ENCODE measurements at regions not wholly inside any gene's neighbourhood (a gene's known extent, or its start where the extent isn't known, plus 50 kb on each side); places are given as distances from the start of the nearest gene placed in this dataset.

DNA sequence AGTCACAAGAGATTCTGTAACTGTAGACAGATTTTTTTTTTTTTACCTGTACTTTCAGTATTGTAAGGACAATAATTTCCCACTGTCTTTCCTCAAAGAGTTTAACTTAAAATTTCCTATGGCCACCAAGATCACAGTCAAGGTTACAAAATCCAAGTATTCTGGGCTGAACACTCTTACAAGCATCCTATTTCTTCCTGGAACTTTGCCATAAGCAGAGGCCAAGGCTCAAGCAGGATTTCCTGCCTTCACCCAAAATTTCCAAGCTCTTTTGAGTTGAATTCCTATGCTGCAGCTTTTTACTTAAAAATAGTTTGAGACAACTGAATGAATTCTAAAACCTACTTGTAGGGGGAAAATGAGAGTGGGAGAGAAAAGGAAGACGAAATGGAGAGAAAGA is 299.4 kb downstream of the ZNF516 start:
- no peak for DNase-seq (ENCODE audit: low spot score)

DNA sequence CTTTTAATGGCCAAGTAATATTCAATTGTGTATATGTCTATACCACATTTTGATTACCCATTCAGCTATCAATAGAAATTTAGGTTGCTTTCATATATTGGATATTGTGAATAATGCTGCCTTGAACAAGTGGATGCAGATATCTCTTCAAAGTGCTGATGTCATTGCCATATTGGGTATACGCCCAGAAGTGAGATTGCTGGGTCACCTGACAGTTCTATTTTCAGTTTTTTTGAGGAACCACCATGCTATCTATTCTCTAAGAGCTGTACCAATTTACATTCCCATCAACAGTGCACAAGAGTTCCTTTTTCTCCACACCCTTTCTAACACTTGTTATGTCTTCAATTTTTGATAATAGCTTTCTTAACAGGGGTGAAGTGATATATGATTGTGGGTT is 306.9 kb downstream of the ZNF516 start:
- DNase-seq (ENCODE audit: low spot score), result no peak

DNA sequence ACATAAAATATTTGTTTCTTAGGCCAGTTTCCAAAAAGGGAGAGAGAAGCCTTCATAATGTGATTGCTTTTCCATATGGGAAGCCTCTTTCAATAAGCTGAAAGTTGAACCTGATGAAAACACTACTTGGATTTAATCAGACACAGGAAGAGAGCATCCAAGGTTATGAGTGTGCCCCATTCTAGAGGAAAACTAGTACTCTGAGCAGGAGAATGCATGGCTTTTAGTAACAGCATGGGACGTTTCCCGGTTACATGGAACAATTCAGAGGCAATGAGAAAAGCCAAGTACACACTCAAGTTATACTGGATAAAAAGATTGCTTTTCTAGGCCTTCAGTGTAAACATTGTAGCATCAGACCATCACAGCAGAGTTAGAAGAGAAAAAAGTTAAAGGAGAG is 315.8 kb downstream of the ZNF516 start:
- no peak for DNase-seq (ENCODE audit: low spot score)

DNA sequence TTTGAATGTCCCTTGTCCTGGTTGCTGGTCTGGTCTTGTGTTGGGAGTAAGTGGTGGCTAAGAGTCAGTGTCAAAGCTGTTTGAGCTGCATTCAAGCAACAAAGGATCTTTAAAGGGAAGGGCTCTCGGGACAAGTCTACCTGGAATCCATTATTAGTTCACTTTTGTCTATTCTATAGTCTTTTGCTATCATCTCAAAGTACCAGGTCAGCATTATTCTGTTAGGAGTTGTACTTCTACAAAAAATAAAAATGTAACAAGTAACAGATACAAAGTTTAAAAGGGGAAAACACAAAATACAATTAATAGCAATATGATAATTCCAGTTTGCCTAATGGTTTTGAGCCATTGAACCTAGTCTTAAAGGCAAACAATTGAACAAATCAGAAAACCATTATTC is 317.9 kb downstream of the ZNF516 start:
- no peak for DNase-seq (ENCODE audit: low spot score)

DNA sequence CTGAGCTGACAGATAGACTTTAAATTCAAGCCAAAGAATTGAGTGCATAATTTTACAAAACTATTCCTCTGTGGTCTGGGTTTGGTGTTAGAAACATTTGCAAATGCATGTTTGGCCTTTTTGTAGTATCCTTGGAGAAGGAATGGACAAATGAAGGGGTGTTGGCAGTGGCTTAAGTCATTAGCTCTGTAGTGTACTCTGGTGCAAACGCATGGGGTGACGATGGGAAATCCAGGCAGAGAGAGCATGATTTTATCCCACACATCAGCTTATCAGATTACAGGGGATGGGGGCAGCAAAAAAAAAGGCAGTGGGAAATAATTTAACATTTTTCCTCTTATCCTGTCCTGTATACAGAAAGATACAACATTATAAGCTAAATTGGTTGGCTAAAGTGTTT is 320.6 kb downstream of the ZNF516 start:
- no peak for DNase-seq (ENCODE audit: low spot score)

DNA sequence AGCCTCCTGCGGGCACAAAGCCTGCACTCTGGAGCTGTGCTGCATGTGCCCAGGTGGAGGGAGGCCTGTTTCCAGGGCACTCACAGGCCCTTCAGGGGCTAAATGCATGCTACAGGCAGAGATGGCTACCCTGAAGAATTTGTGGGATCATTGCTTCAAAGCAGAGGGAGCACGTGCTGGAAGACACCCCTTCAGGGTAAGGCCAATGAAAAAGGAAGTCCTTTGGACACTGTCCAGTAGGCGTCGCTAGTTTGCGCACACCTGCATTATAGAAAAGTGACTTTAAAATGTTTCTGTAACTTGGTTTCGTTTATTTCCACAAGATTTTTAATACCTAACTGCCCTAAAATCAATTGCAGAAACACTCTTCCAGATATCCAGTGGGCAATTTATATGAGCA is 325.3 kb downstream of the ZNF516 start:
- DNase-seq (ENCODE audit: low spot score), result no peak

DNA sequence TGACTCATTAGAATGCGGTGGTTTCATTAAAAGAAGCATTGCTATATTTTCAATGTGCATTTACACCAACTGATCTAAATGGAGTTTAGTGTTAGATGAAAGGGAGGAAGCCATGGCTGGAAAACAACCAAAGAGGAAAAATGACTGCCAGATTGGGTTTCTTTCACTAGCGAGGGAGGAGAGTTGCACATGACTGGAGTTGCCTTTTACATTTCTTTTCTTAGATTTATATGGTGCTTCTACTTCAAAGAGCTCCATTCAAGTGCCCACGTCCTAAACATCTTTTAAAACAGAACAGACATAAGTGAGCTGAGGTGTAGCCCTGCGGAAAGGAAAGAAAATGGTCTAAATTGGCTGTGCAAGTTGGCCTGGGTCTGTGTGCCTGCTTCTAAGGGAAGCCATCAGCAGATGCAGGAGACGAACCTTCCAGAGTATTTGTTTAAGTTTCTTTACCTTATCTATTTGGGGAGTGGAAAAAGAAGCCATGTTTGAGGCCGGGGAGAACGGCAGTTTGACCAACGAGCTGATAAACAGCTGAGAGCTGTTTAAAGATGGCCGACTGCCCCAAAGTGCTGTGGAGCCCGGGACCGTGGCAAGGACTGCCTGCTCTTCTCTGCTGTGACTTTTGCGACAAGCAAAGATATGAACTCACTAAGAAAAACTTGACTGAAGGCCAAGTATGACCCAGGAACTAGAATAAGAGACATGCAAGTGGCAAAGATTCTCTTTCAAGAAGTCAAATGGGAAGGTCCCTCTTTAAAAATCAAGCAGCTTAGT is 327.0 kb downstream of the ZNF516 start:
- DNase-seq (ENCODE audit: low spot score), result no peak

DNA sequence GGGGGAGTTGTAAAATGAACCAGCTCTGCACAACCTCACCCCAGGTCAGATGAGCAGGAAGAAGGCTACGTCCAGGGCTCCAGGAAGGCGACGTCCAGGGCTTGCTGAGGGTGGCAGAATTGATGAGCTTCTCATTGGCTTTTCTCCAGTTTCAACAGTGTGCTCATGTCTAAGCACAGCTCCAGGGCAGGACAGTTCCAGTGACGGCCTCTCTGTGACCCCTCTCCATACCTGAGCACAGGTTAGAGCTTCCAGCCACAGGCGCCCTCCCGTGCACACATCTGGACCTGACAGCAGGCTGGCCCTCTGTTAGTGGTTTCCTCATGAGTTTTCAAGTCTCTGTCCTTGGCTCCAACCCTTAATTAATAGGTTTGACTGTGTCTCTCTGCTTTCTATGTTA is 327.6 kb downstream of the ZNF516 start:
- no peak for DNase-seq (ENCODE audit: low spot score)

DNA sequence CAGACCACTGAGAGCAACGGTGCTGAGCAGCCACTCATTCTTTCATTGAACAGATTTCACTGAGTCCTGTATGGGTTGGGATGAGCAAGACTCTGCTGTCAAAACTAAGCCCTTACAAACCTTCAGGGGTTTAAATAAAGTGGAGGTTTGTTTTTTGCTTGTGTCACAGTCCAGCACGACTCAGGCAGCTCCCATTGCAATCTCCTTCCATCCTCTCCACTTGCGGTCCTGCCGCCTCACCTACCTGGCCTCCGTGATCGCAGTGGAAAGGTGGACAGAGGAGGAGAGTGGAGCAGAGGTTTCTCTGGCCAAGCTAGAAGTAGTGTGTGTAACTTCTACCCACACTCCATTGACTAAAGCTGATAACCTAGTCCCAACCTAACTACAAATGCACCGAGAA is 332.2 kb downstream of the ZNF516 start:
- DNase-seq (ENCODE audit: low spot score), result no peak

DNA sequence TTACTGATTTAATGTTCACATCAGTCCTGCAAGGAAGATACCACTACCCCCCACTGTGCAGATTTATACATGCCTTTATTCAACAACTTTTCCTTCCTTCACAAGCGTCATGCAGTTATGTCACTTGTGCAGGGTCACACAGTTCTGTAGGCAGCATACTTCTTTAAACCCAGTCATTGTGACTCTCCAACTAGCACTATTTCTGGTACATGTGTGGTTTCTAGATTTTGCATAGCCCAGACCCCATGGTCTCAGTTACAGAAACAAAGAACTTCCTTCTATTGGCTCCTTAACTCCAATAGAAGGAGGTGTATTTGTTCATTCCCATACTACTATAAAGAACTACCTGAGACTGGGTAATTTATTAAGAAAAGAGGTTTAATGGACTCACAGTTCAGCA is 333.1 kb downstream of the ZNF516 start:
- no peak for DNase-seq (ENCODE audit: low spot score)

DNA sequence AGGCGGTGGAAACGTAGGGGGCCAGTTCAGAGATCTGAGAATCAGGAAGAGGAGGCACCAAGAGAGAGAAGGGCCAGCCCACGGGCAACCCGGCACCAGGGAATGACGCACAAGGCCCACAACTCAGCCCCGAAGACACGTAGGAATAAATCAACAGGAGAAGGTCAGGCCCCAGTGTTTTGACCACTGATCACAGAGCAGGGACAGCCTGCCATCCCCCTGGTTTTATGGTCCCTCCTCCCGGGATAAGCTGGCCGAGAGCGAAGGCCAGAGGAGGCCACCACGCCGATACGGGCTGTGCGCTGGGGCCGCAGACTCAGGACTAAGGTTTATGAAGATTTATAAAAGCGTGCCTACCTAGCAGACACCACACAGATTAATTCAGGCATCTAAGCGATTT is 341.4 kb downstream of the ZNF516 start:
- no peak for DNase-seq (ENCODE audit: low spot score)

DNA sequence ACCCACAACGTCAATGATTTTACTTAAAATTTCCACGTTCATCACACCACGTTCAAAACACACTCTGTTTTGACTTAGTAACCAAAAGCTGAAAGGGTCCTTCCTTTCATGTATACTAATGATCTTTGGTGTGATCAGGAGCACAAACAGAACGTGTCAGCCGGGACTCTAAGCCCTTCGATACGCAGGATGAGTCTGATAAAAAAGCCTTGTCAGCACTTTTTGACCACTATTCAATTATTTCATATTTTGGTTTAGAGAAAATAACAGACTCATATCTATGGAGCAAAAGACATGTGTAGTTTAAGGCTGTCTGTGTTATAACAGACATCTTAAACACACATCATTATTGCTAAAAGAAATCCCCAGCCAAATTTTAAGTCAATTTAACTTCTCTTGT is 345.3 kb downstream of the ZNF516 start:
- DNase-seq (ENCODE audit: low spot score), result no peak

DNA sequence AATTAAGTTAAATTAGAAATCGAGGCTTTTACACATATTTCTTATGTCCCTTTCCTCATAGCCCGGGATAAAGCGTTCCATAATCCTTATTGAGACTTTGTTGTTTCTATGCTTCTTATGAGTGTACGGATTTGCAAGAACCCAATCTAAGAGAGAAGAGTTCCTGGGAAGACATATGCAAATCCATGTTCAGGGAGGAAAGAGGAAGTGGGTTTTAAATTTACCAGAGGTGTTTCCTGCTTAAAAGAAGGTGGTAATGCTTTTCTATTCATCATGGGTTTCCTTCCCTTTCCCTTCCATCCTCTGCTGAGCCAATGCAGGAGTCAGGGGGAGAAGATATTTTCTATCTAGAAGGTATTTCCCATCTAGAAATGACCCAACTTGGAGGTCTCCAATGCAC is 345.8 kb downstream of the ZNF516 start:
- DNase-seq (ENCODE audit: low spot score), result no peak

DNA sequence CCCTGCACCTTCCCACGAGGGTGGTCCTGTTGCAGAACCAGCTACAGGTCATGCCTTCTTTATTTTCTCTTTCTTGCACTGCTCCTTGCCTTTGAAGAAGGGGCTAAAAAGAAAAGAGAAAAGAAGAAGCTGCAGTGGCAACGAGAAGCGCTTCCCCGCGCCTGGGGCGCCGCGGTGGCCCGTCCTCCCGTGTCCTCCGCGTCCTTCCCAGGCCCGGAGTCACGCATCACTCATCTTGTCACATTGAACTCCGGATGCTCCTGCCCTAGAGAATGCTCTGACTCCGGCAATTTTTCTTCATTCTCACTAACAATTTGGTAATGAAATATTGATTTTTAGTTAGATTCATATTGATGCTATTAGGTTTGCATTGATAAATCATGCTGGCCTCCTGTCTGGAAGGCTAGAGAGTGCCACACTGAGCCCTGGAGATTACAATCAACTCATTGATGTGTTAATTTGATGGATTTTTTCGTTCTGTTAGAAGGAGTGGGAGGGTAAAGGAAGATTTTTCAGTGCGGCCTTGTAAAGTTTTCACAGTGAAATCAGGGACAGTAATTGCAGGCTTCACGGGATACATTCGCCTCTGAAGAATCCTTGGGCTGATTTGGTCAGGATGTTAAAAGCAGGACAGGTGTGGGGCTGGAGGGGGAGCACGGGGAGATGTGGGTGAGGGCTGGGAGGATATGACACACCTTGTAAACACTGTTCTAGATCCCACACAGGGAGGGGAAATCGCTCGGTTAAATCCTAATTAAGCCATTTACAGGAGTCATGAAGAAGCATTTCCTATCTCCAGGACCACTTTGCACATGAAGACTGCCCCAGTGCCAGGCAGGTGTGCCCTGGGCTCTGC is 349.3 kb downstream of the ZNF516 start:
- DNase-seq (ENCODE audit: low spot score), result no peak

DNA sequence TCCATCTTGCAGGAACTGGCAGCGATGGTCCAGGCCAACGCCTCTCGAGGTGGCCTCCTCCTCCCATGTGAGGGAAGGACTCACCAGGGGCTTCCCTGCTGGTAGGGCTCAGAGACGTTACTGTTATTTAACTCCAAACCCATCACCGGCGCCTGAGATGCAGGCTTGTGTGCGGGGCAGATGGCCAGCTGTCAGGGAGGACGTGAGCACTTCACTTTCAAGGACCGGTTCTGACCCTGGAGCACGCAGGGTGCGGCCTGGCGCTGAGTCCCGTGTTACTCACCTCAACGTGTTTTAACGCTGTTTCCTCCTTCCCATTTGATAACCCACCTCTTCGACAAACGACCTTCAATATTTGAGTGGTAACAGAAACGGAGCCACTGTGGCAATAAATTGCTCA is 350.2 kb downstream of the ZNF516 start:
- no peak for DNase-seq (ENCODE audit: low spot score)

DNA sequence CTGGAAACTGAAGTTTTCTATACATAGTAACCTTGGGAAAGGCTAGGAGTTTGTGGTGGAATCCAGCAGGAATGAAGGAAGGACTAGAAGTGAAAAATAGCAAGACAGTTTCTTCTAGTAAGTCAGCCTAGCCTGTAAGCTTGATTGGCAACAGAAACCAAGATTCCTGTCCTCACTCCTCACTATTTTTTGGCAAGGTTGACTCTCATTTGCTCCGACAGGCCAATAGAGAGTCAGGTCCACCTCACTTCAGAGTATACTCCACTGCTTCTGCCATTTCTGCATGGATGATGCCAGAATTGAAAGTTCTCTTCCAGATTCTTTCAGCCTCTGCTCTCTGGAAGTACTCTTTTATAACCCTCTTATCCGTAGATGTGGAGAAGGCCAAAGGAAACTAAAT is 352.4 kb downstream of the ZNF516 start:
- no peak for DNase-seq (ENCODE audit: low spot score)

DNA sequence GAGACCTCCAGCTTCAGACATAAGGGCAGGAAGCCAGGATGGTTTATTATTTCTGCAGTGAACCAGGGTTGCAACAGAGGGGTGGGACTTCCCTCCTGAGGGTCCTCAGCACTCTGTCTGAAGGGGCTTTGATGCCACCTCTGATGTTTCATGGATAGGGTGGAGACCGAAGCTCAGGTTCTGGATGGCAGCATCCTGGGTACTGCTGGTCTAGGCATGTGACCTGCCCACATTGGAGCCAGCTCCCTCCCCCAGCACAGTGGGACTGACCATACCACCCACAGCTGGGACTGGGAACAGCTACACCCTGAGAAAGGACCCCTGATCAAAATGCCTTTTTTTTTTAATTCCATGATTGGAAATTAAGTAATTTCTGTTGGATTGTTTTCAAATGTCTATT is 355.2 kb downstream of the ZNF516 start:
- no peak for DNase-seq (ENCODE audit: low spot score)

DNA sequence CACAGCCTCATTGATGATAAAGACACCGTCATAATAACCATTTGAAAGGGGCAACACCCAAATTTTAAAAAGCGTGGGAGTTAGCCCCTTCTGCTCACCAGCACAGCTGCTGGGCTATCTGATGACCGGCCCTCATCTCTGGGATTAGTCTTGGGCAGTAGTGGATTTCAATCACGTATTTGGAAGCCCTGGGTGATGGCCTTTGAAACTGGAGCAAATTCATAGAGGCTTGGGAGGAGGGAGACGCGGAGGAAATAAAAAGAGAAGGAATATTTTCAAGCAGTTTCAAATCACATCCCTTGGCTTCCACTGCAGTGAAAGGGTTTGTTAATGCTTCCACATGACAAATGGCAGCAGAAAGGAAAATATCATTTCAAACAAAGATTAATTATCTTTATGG is 357.8 kb downstream of the ZNF516 start:
- DNase-seq (ENCODE audit: low spot score), result no peak

DNA sequence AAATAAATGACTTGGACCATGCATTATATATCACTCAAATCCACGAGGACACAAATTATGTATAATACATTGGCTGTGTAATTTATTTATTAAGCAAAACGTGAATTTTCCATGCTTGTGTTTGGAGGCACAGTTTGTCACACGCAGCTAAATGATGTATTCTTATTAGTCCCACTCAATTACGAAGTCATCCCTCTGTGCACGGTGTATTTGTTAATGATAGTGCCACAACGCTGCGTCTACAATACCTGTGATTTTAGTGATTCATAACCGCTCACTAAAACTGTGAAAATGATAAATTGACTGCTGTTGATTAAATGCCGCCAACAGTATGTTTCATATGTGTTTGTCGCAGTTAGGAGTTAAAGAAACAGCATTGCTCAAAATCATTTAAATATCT is 358.3 kb downstream of the ZNF516 start:
- DNase-seq (ENCODE audit: low spot score), result no peak

DNA sequence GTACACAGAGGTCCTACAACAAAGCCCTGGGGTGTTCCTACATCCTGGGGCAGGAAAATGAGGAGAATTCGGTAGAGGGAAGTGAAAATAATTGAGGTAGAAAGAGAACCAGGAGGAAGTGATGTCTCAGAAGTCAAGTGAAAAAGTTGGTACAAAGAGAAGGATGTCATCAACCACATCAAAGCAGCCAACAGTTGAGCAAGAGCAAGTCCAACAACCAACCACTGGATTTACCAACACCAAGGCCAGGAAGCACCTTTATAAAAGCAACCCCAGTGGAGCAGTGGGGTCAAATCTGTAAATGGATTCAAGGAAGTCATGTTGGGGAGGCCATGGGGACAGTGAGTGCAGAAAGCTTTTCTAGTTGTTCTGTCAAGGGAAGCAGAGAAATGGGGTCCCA is 360.4 kb downstream of the ZNF516 start:
- no peak for DNase-seq (ENCODE audit: low spot score)

DNA sequence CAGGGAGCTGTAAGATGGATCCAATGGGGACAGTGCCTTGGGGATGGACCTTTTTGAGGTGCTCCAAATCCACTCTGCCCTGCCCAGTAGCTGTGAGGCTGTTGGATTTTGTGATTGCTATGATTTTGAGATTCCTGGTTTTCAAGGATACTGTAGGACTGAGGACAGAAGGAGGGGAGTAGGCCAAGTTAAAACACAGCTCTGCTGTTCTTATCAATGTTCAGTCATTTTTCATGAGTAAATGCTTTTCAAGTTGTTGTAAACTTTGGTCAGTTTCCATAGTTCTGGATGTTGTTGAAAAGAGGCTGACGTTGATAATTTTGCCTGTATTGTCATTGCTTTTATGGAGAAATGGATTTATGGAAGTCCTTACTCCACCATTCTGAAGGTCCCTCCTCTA is 361.2 kb downstream of the ZNF516 start:
- DNase-seq (ENCODE audit: low spot score), result no peak

DNA sequence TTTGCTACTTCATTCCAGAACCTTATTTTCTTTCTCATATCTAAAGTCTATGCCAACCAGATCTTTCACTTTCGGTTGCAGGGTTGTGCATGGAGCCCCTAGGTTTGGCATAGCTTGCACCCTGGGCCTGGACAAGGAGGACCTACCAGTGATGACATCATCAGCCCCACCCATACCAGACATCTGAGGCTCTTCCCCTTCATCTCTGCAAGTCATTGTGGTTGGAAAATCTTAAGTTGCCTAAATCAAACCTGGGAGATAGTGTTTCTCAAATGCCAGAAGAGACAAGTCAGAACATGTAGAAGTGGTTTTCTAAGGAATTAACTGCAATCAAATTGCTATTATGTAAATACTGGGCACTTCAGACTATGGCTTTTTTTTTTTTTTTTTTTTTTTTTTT is 363.3 kb downstream of the ZNF516 start:
- no peak for DNase-seq (ENCODE audit: low spot score)

DNA sequence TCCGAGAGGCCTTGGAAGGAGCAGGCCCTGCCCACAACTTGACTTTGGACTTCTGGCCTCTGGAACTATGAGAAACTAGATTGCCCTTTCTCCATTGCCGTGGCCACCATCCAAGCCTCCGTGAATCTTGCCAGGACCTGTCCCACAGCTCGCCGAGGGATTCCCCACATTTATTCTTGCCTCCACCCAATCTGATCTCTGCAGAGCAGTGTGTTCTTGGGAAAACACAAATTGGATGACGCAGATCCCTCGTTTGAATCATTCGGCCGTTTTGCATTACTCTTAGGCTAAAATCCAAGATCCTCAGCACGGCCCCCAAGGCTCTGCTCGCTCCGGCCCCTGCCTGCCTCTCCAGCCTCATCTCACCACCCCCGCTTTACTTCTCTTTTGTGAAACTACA is 364.2 kb downstream of the ZNF516 start:
- DNase-seq (ENCODE audit: low spot score), result no peak

DNA sequence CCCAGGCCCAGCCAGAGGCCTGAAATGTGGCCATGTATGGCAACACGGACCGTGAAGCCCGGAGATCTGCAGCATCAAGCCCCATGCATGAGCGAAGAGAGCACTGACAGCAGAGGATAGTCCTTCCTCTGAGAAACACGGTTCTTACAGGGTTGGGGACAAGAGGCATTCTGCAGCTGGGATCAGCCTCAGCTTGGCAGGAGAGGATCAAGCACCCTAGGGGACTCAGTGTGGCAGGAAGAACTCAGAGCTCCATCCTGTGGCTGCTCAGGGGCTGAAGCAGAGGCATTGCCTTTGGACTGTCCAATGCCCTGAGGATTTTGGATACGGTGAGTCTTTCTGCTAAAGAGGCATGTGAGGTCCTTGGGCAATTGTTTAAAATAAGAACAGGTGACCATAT is 368.7 kb downstream of the ZNF516 start:
- DNase-seq (ENCODE audit: low spot score), result no peak
